GM12878 (cell line): ENCODE measurements at regions not wholly inside any gene's neighbourhood (a gene's known extent, or its start where the extent isn't known, plus 50 kb on each side); places are given as distances from the start of the nearest gene placed in this dataset.

Experiments
- ATAC-seq: fragments of 200-7000 bp; cut with Tn5 transposase; 3 replicates; pipeline ENCODE4 v1.9.1; 2020; ENCODE audit warnings: mild to moderate bottlenecking, moderate library complexity
- BruUV-seq: library from RNA; stranded (reverse); fragments of 400-500 nt; replicated peaks from 2 replicates; lab custom pipeline; 2021; lab: Mats Ljungman, UMichigan
- CTCF ChIA-PET: fragments of 300-600 bp; sonication (Branson Sonifier 250); formaldehyde crosslinking; extraction: SDS; loops from one replicate; lab custom pipeline; 2021; ENCODE audit warnings: inconsistent platforms; lab: Yijun Ruan, JAX
- POLR2A ChIA-PET: fragments of 350-600 bp; formaldehyde crosslinking; extraction: SDS; loops from one replicate; lab custom pipeline; 2021; ENCODE audit warnings: inconsistent platforms; lab: Charles Lee
- RAD21 ChIA-PET: fragments of 300-600 bp; sonication (Branson Sonifier 250); formaldehyde crosslinking; loops from one replicate; lab custom pipeline; 2023; ENCODE audit warnings: antibody characterized with exemption; ENCODE audit not compliant: unreplicated experiment; lab: Charles Lee
- SMC1A ChIA-PET: fragments of 300-600 bp; sonication (Branson Sonifier 250); formaldehyde crosslinking; loops from one replicate; lab custom pipeline; 2023; ENCODE audit not compliant: unreplicated experiment, uncharacterized antibody; lab: Charles Lee
- DNase-seq: peaks from one replicate; pipeline ENCODE4 v3.0.0-alpha.2; 2011; ENCODE audit warnings: low read depth, low spot score
- FAIRE-seq: peaks from 3 replicates; lab custom pipeline; 2011; peaks lifted over from hg19 to GRCh38; lab: Jason Lieb, UNC
- H2AFZ ChIP-seq: 2 replicates; pipeline ENCODE4 v1.6.0; 2011; ENCODE audit warnings: low read depth, low read length, control low read depth; ENCODE audit not compliant: control insufficient read depth
- H3K27ac ChIP-seq: 2 replicates; pipeline ENCODE4 v1.5.1; 2011; ENCODE audit warnings: control low read depth; ENCODE audit not compliant: control insufficient read depth, insufficient read depth
- H3K27me3 ChIP-seq, 2 experiments: replicated peaks in 1 of 2; 2 replicates each; pipeline versions ENCODE4 v1.6.0 to v1.6.1; 2011; ENCODE audit warnings: low read length in 1 of 2; ENCODE audit not compliant: control insufficient read depth in 2 of 2, insufficient read depth in 2 of 2
- H3K36me3 ChIP-seq, 2 experiments: 2 replicates each; pipeline ENCODE4 v1.5.1; 2011; ENCODE audit warnings: low read length in 1 of 2; ENCODE audit not compliant: control insufficient read depth in 2 of 2, insufficient read depth in 2 of 2
- H3K4me1 ChIP-seq: 2 replicates; pipeline ENCODE4 v1.6.1; 2011; ENCODE audit warnings: mild to moderate bottlenecking, low read length, moderate library complexity, mixed read lengths; ENCODE audit not compliant: control insufficient read depth, insufficient read depth
- H3K4me2 ChIP-seq: 2 replicates; pipeline ENCODE4 v1.6.0; 2011; ENCODE audit warnings: control low read depth; ENCODE audit not compliant: control insufficient read depth, insufficient read depth
- H3K4me3 ChIP-seq: fragments of 200-600 bp; sonication (generic); 2 replicates; pipeline ENCODE4 v1.5.1; 2016
- H3K79me2 ChIP-seq: 2 replicates; pipeline ENCODE4 v1.6.0; 2011; ENCODE audit warnings: low read length; ENCODE audit not compliant: control insufficient read depth, insufficient read depth
- H3K9ac ChIP-seq: 2 replicates; pipeline ENCODE4 v1.8.0; 2011; ENCODE audit warnings: low read length, control low read depth, mixed read lengths; ENCODE audit not compliant: control insufficient read depth, insufficient read depth
- H3K9me3 ChIP-seq: replicated peaks from 3 replicates; pipeline ENCODE4 v1.5.1; 2011; ENCODE audit warnings: mild to moderate bottlenecking, low read length; ENCODE audit not compliant: control insufficient read depth, insufficient read depth
- H4K20me1 ChIP-seq: 2 replicates; pipeline ENCODE4 v1.6.0; 2011; ENCODE audit not compliant: control insufficient read depth, insufficient read depth
- BACH1 ChIP-seq: fragments of 450-650 bp; IDR thresholded peaks from 2 replicates; pipeline ENCODE4 v1.6.1; 2017; ENCODE audit warnings: mild to moderate bottlenecking, borderline replicate concordance
- BCL11A ChIP-seq: IDR thresholded peaks from 2 replicates; pipeline ENCODE4 v1.6.1; 2011; ENCODE audit warnings: low read depth, low read length
- CBFB ChIP-seq: IDR thresholded peaks from 2 replicates; pipeline ENCODE4 v1.6.1; 2016; ENCODE audit warnings: antibody characterized with exemption, low read depth
- CHD4 ChIP-seq: fragments of 200-600 bp; sonication (generic); IDR thresholded peaks from 2 replicates; pipeline ENCODE4 v1.6.1; 2016; ENCODE audit warnings: mild to moderate bottlenecking
- HSF1 ChIP-seq: fragments of 150-350 bp; IDR thresholded peaks from 2 replicates; pipeline ENCODE4 v1.6.1; 2014; ENCODE audit warnings: mild to moderate bottlenecking, low read depth, low read length
- IKZF1 ChIP-seq: fragments of 450-650 bp; conservative IDR thresholded peaks from 2 replicates; pipeline ENCODE4 v1.6.1; 2017; ENCODE audit warnings: antibody characterized with exemption, mild to moderate bottlenecking
- KLF5 ChIP-seq: fragments of 450-650 bp; IDR thresholded peaks from 2 replicates; pipeline ENCODE4 v1.6.1; 2014; ENCODE audit warnings: mild to moderate bottlenecking; ENCODE audit not compliant: partially characterized antibody
- MTA3 ChIP-seq: IDR thresholded peaks from 2 replicates; pipeline ENCODE4 v1.6.1; 2012; ENCODE audit warnings: low read length, inconsistent platforms, borderline replicate concordance
- NBN ChIP-seq: fragments of 450-650 bp; IDR thresholded peaks from 2 replicates; pipeline ENCODE4 v1.6.1; 2016
- NKRF ChIP-seq: fragments of 450-650 bp; conservative IDR thresholded peaks from 2 replicates; pipeline ENCODE4 v1.6.1; 2017; ENCODE audit warnings: mild to moderate bottlenecking, moderate library complexity
- PKNOX1 ChIP-seq: fragments of 450-650 bp; IDR thresholded peaks from 2 replicates; pipeline ENCODE4 v1.6.1; 2016; ENCODE audit warnings: mild to moderate bottlenecking
- SIN3A ChIP-seq: IDR thresholded peaks from 2 replicates; pipeline ENCODE4 v1.6.1; 2012; ENCODE audit warnings: low read depth, low read length, improper control_type of control experiment
- SMARCA5 ChIP-seq: fragments of 450-650 bp; IDR thresholded peaks from 2 replicates; pipeline ENCODE4 v1.6.1; 2017; ENCODE audit warnings: mild to moderate bottlenecking
- TARDBP ChIP-seq: IDR thresholded peaks from 2 replicates; pipeline ENCODE4 v1.6.1; 2016; ENCODE audit warnings: borderline replicate concordance
- WRNIP1 ChIP-seq: IDR thresholded peaks from 2 replicates; pipeline ENCODE4 v1.6.1; 2011; ENCODE audit warnings: low read depth, low read length, improper control_type of control experiment, borderline replicate concordance
- ZNF274 ChIP-seq: IDR thresholded peaks from one replicate; pipeline ENCODE4 v1.8.0; 2011; ENCODE audit not compliant: insufficient read length, insufficient read depth
- ZZZ3 ChIP-seq: IDR thresholded peaks from 2 replicates; pipeline ENCODE4 v1.6.1; 2011; ENCODE audit warnings: low read depth; ENCODE audit not compliant: control insufficient read depth, insufficient read length
- WGBS: methylation state at CpG from one replicate; pipeline ENCODE4 v1.1.6; 2016; ENCODE audit warnings: low lambda C conversion rate; ENCODE audit not compliant: insufficient replicate concordance, insufficient coverage; ENCODE audit errors: missing lambda C conversion rate; 5-methylcytosine and 5-hydroxymethylcytosine counted together
- in situ Hi-C: fragments of 300-500 bp; cut with MboI; formaldehyde crosslinking; loops from 9 replicates; pipeline ENCODE4 v1.14.3; 2018; ENCODE audit warnings: mixed read lengths
- intact Hi-C: fragments of 100-400 bp; cut with micrococcal nuclease; formaldehyde crosslinking; loops from one replicate; pipeline ENCODE4 v1.14.2; 2022; ENCODE audit not compliant: unreplicated experiment

- Histone ChIP-seq H3K9ac (no peak overlapping the region), H3K4me1 (no peaks in the 10 kb centered on the region), H2AFZ (no peak overlapping the region), H3K27me3 (no peaks in the 10 kb centered on the region), H4K20me1 (no peaks in the 10 kb centered on the region), H3K4me2 (no peak overlapping the region), H3K4me3 (no peak overlapping the region), H3K27ac (no peak overlapping the region), H3K79me2 (no peaks in the 10 kb centered on the region), H3K36me3 (no peaks in the 10 kb centered on the region), H3K9me3 (no peaks in the 10 kb centered on the region; the same call in 2 of the 3 replicates)
- ChIA-PET SMC1A (no interaction called here), POLR2A (no interaction called here), CTCF (no interaction called here), RAD21 (no interaction called here)
- in situ Hi-C loops = no loop called here
- 39% methylated on average over 6 of the region's 6 CpGs for WGBS
- no peak for ATAC-seq
- BruUV-seq = no TSS peak
- intact Hi-C loops = no loop called here
- FAIRE-seq = no peak
- no peak for DNase-seq
- TF ChIP-seq BCL11A (no peak), WRNIP1 (no peak), IKZF1 (no peak), BACH1 (no peak), MTA3 (no peak), NBN (no peak), NKRF (no peak)
Measured at GRCh38 chr14:98867146-98867545, 404.9 kb downstream of the BCL11B start.

GRCh38 chr14:98867726-98868125, 404.3 kb downstream of the BCL11B start:
- ATAC-seq (no peak), DNase-seq (no peak), FAIRE-seq (no peak)
- ChIA-PET SMC1A (no interaction called here), RAD21 (no interaction called here), CTCF (no interaction called here), POLR2A (no interaction called here)
- H2AFZ ChIP-seq = no peak overlapping the region
- WGBS = 0% methylated on average over 9 of the region's 9 CpGs
- H3K36me3 ChIP-seq = no peaks in the 10 kb centered on the region
- BruUV-seq = no TSS peak
- H3K79me2 ChIP-seq = no peaks in the 10 kb centered on the region
- in situ Hi-C loops = no loop called here
- H3K4me1 ChIP-seq = no peaks in the 10 kb centered on the region
- no peak overlapping the region for H3K27ac ChIP-seq
- no peaks in the 10 kb centered on the region; the same call in 2 of the 3 replicates for H3K9me3 ChIP-seq
- no peaks in the 10 kb centered on the region for H4K20me1 ChIP-seq
- no peak overlapping the region for H3K4me2 ChIP-seq
- no peaks in the 10 kb centered on the region for H3K27me3 ChIP-seq
- intact Hi-C loops = no loop called here
- H3K9ac ChIP-seq = no peak overlapping the region
- no peak overlapping the region for H3K4me3 ChIP-seq
- no peak for TF ChIP-seq ZNF274
- TF ChIP-seq PKNOX1 = no peak
- TF ChIP-seq CBFB = no peak
- TF ChIP-seq SIN3A = no peak
- TF ChIP-seq HSF1 = no peak
- TF ChIP-seq KLF5 = no peak
- TF ChIP-seq MTA3 = no peak
- TF ChIP-seq TARDBP = no peak
- TF ChIP-seq ZZZ3 = no peak
- TF ChIP-seq SMARCA5 = no peak
- no peak for TF ChIP-seq CHD4
